ENCODE measurements at regions not wholly inside any gene's neighbourhood (a gene's known extent, or its start where the extent isn't known, plus 50 kb on each side); places are given as distances from the start of the nearest gene placed in this dataset.

GRCh38 chr3:41102053-41102556, 97.2 kb upstream of the CTNNB1 start (continued):
- TF ChIP-seq ZBTB1 (CRISPR knock-in tag; IDR thresholded peaks at IDR 0.05; ENCODE audit: borderline replicate concordance, low read depth), result no peak
- TF ChIP-seq NFATC3 (IDR thresholded peaks at IDR 0.05), result no peak
- TF ChIP-seq RNF219 (CRISPR knock-in tag; IDR thresholded peaks at IDR 0.05), result no peak
- TF ChIP-seq HINFP (tag; conservative IDR thresholded peaks at IDR 0.05; ENCODE audit: low read depth), result no peak
- TF ChIP-seq DPF2 (IDR thresholded peaks at IDR 0.05), result peak; percentile 35; the same call in 1 of the 2 replicates
- TF ChIP-seq KDM4B (IDR thresholded peaks at IDR 0.05; ENCODE audit: borderline replicate concordance in 2 of 2, low read depth in 1 of 2), result no peak
- no peak for TF ChIP-seq CREB3 (tag; conservative IDR thresholded peaks at IDR 0.05; ENCODE audit: low read depth)
- no peak for TF ChIP-seq ZKSCAN3 (CRISPR knock-in tag; IDR thresholded peaks at IDR 0.05)
- TF ChIP-seq LARP7 (IDR thresholded peaks at IDR 0.05), result no peak
- no peak for TF ChIP-seq PHTF2 (CRISPR knock-in tag; IDR thresholded peaks at IDR 0.05)
- no peak for TF ChIP-seq FOXM1 (IDR thresholded peaks at IDR 0.05; ENCODE audit: low read depth)
- no peak for TF ChIP-seq FOXM1 (CRISPR knock-in tag; IDR thresholded peaks at IDR 0.05; ENCODE audit: low read depth)
- TF ChIP-seq TFE3 (CRISPR knock-in tag; IDR thresholded peaks at IDR 0.05), result no peak
- TF ChIP-seq CTCF (IDR thresholded peaks at IDR 0.05 in 2 of 3, conservative IDR thresholded peaks at IDR 0.05 in 1 of 3; ENCODE audit: insufficient read depth in 2 of 3, low read depth in 1 of 3, low read length in 3 of 3), result no peak
- no peak for TF ChIP-seq RAD51 (IDR thresholded peaks at IDR 0.05; ENCODE audit: borderline replicate concordance, low read depth)
- TF ChIP-seq NFE2L1 (tag; IDR thresholded peaks at IDR 0.05; ENCODE audit: borderline replicate concordance, low read depth), result no peak
- no peak for TF ChIP-seq KAT2B (IDR thresholded peaks at IDR 0.05; ENCODE audit: low read depth, low read length)
- no peak for TF ChIP-seq TCFL5 (CRISPR knock-in tag; conservative IDR thresholded peaks at IDR 0.05)
- TF ChIP-seq CREBBP (IDR thresholded peaks at IDR 0.05; ENCODE audit: low read depth, low read length), result no peak
- TF ChIP-seq HCFC1 (IDR thresholded peaks at IDR 0.05; ENCODE audit: low read depth, low read length), result no peak
- no peak for TF ChIP-seq ZNF224 (CRISPR knock-in tag; IDR thresholded peaks at IDR 0.05)
